ENCODE measurements at regions not wholly inside any gene's neighbourhood (a gene's known extent, or its start where the extent isn't known, plus 50 kb on each side); places are given as distances from the start of the nearest gene placed in this dataset.

DNA sequence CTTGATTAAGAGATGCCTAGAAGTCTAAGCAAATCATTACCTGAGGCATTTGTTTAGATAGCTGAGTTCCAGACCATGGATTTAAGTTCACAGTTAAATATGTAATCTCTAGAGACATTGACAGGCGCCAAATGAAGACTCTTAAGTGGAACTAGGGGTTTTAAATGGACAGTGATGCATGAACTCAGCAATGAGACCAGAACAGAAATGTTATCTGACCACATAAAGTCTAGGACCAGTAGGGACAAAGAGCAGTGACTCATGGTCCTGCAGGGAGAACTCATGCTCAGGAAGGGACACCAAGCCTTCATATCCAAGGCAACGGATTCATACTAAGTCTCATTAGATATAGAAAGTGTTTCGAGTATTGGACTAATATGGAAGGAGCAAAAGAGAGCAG, 152.3 kb downstream of the PPARGC1A start:
- H3K27me3 ChIP-seq (ENCODE audit: insufficient read depth, low read length), result no peaks in the 10 kb centered on the region
- DNase-seq, result no peak
- no peak overlapping the region for H2BK5ac ChIP-seq (ENCODE audit: insufficient read length, low read length)
- no peaks in the 10 kb centered on the region for H3K23me2 ChIP-seq (ENCODE audit: insufficient read length, low read depth, low read length, poor library complexity, severe bottlenecking)
- H3K4me3 Mint-ChIP-seq, result no peak overlapping the region
- H3K79me2 ChIP-seq (ENCODE audit: insufficient read depth, low read length), result no peaks in the 10 kb centered on the region
- no peak overlapping the region for H4K5ac ChIP-seq (ENCODE audit: insufficient read length, low read depth, low read length)
- no peak overlapping the region for H4K91ac ChIP-seq (ENCODE audit: insufficient read length, low read depth, low read length)
- no peak overlapping the region for H2BK20ac ChIP-seq (ENCODE audit: low read depth, low read length, poor library complexity, severe bottlenecking)
- H3K14ac ChIP-seq (ENCODE audit: insufficient read depth, low read length), result no peak overlapping the region
- no peak overlapping the region for H2AFZ ChIP-seq (ENCODE audit: low read length)
- H3K9me3 ChIP-seq (ENCODE audit: control insufficient read depth, low read depth, low read length), result no peaks in the 10 kb centered on the region
- TF ChIP-seq CTCF (conservative IDR thresholded peaks at IDR 0.05), result no peak
- H3K27ac ChIP-seq (ENCODE audit: insufficient read length, low read depth, low read length), result no peak overlapping the region
- H3K79me1 ChIP-seq (ENCODE audit: insufficient read depth, low read depth, low read length, poor library complexity, severe bottlenecking), result no peaks in the 10 kb centered on the region
- no CpG with 5 or more reads among the region's 3 CpGs for WGBS (ENCODE audit: extremely low coverage, insufficient read length, low lambda C conversion rate)
- H2AK5ac ChIP-seq (ENCODE audit: insufficient read length, low read length), result no peak overlapping the region
- no peak overlapping the region for H2BK120ac ChIP-seq (ENCODE audit: low read depth, low read length, poor library complexity, severe bottlenecking)
- H4K8ac ChIP-seq (replicated peaks; ENCODE audit: insufficient read length, low read depth, low read length), result no peak overlapping the region
- H3K27me3 Mint-ChIP-seq (ENCODE audit: low read depth), result no peaks in the 10 kb centered on the region
- H3T11ph ChIP-seq (ENCODE audit: low read length), result no peak overlapping the region
- no peaks in the 10 kb centered on the region for H3K36me3 Mint-ChIP-seq (ENCODE audit: insufficient read depth in 1 of 3, low read depth in 3 of 3)
- no peak overlapping the region for H3K27ac Mint-ChIP-seq
- H3K4me1 Mint-ChIP-seq, result peaks cover 0 to 3% of the 10 kb centered on the region in 2 experiments; a peak in 2 of 4 replicates
- no peaks in the 10 kb centered on the region for H3K4me1 ChIP-seq (ENCODE audit: insufficient read depth, low read length)
- no peak overlapping the region for H3K4ac ChIP-seq (ENCODE audit: low read depth, low read length)
- H3K9me3 Mint-ChIP-seq, result no peaks in the 10 kb centered on the region; a peak in 1 of 5 replicates
- H3K4me2 ChIP-seq (ENCODE audit: insufficient read depth, insufficient read length, low read length), result no peak overlapping the region
- no peak overlapping the region for H2BK12ac ChIP-seq (ENCODE audit: insufficient read length, low read depth, low read length)
- H3K18ac ChIP-seq (ENCODE audit: insufficient read length, low read depth, low read length), result no peak overlapping the region
- no peak overlapping the region for H3K9ac ChIP-seq (ENCODE audit: extremely low read depth, insufficient read length, low read length)
- H3K23ac ChIP-seq (ENCODE audit: insufficient read length, low read depth, low read length), result no peak overlapping the region
- no peaks in the 10 kb centered on the region for H4K20me1 ChIP-seq (ENCODE audit: control insufficient read depth, insufficient read depth, insufficient read length)
- no peak overlapping the region for H2BK15ac ChIP-seq (ENCODE audit: low read depth, low read length)
- H3K56ac ChIP-seq (ENCODE audit: insufficient read length, low read depth, low read length), result no peak overlapping the region
